CD4-positive, alpha-beta T cell treated with Interleukin-15 for 1 hour (primary cell): ENCODE measurements at regions not wholly inside any gene's neighbourhood (a gene's known extent, or its start where the extent isn't known, plus 50 kb on each side); places are given as distances from the start of the nearest gene placed in this dataset.
A peak's percentile ranks its signal among the peaks of the same experiment; 100 is the strongest.
"Not testable (repeated sequence)": the region's sequence is repeated elsewhere in the genome, so short reads cannot be mapped to it uniquely, and the experiment has no call there.

Experiments used
- DNase-seq: peaks from one replicate; pipeline ENCODE4 v3.0.0-alpha.2; 2020

- DNase-seq, result not testable (repeated sequence)
Observed at GRCh38 chr3:125831005-125831750, 137.8 kb upstream of the ROPN1B start.

GRCh38 chr3:125835562-125835961, 133.4 kb upstream of the ROPN1B start:
- DNase-seq, result not testable (repeated sequence)

GRCh38 chr3:125836011-125836551, 132.9 kb upstream of the ROPN1B start:
- peak; percentile 71 for DNase-seq

GRCh38 chr3:125836786-125837185, 132.2 kb upstream of the ROPN1B start:
- DNase-seq, result not testable (repeated sequence)

GRCh38 chr3:125838857-125839256, 130.1 kb upstream of the ROPN1B start:
- DNase-seq, result not testable (repeated sequence)

- DNase-seq, result not testable (repeated sequence)
Observed at GRCh38 chr3:125840465-125840864, 128.5 kb upstream of the ROPN1B start.

- DNase-seq, result not testable (repeated sequence)
Observed at GRCh38 chr3:125847966-125848365, 121.0 kb upstream of the ROPN1B start.

GRCh38 chr3:125855006-125855405, 114.0 kb upstream of the ROPN1B start:
- not testable (repeated sequence) for DNase-seq

GRCh38 chr3:125860547-125860946, 108.4 kb upstream of the ROPN1B start:
- not testable (repeated sequence) for DNase-seq

GRCh38 chr3:125862841-125863254, 106.1 kb upstream of the ROPN1B start:
- DNase-seq, result not testable (repeated sequence)

- not testable (repeated sequence) for DNase-seq
Observed at GRCh38 chr3:125864532-125864931, 104.4 kb upstream of the ROPN1B start.

GRCh38 chr3:125886006-125886405, 83.0 kb upstream of the ROPN1B start:
- not testable (repeated sequence) for DNase-seq

- DNase-seq, result not testable (repeated sequence)
Observed at GRCh38 chr3:125899181-125899580, 69.8 kb upstream of the ROPN1B start.

GRCh38 chr3:125901473-125901872, 67.5 kb upstream of the ROPN1B start:
- not testable (repeated sequence) for DNase-seq

- not testable (repeated sequence) for DNase-seq
Observed at GRCh38 chr3:125903780-125904455, 65.1 kb upstream of the ROPN1B start.

GRCh38 chr3:125907279-125907678, 61.7 kb upstream of the ROPN1B start:
- DNase-seq, result not testable (repeated sequence)

GRCh38 chr3:125910851-125911250, 58.1 kb upstream of the ROPN1B start:
- not testable (repeated sequence) for DNase-seq

- not testable (repeated sequence) for DNase-seq
Observed at GRCh38 chr3:125914608-125915436, 54.2 kb upstream of the ROPN1B start.

GRCh38 chr3:125915437-125915787, 53.6 kb upstream of the ROPN1B start:
- not testable (repeated sequence) for DNase-seq

GRCh38 chr3:125915792-125916375, 53.1 kb upstream of the ROPN1B start:
- DNase-seq, result peak; percentile 100

GRCh38 chr3:125916376-125916978, 52.5 kb upstream of the ROPN1B start:
- DNase-seq, result no peak

GRCh38 chr3:125917020-125917549, 51.9 kb upstream of the ROPN1B start:
- peak; percentile 30 for DNase-seq
